Ishikawa (cell line): ENCODE measurements at regions not wholly inside any gene's neighbourhood (a gene's known extent, or its start where the extent isn't known, plus 50 kb on each side); places are given as distances from the start of the nearest gene placed in this dataset.

Source experiments
- CEBPB ChIP-seq: IDR thresholded peaks from 2 replicates; pipeline ENCODE4 v1.6.1; 2012
- CREB1 ChIP-seq: IDR thresholded peaks from 2 replicates; pipeline ENCODE4 v1.6.1; 2012; ENCODE audit warnings: low read depth
- EGR1 ChIP-seq: IDR thresholded peaks from 2 replicates; pipeline ENCODE4 v1.6.1; 2012
- EP300 ChIP-seq: IDR thresholded peaks from 2 replicates; pipeline ENCODE4 v1.6.1; 2012; ENCODE audit warnings: borderline replicate concordance
- FOXM1 ChIP-seq: IDR thresholded peaks from 2 replicates; pipeline ENCODE4 v1.6.1; 2012; ENCODE audit warnings: low read depth, borderline replicate concordance
- MAX ChIP-seq: IDR thresholded peaks from 2 replicates; pipeline ENCODE4 v1.6.1; 2012
- NFIC ChIP-seq: IDR thresholded peaks from 2 replicates; pipeline ENCODE4 v1.6.1; 2012
- RAD21 ChIP-seq: IDR thresholded peaks from 2 replicates; pipeline ENCODE4 v1.6.1; 2012; ENCODE audit warnings: low read depth
- REST ChIP-seq: IDR thresholded peaks from 2 replicates; pipeline ENCODE4 v1.6.1; 2012; ENCODE audit warnings: low read depth, mild to moderate bottlenecking
- TAF1 ChIP-seq: IDR thresholded peaks from 2 replicates; pipeline ENCODE4 v1.6.1; 2012; ENCODE audit warnings: low read depth, mild to moderate bottlenecking
- TCF12 ChIP-seq: IDR thresholded peaks from 2 replicates; pipeline ENCODE4 v1.6.1; 2012; ENCODE audit warnings: low read depth
- TEAD4 ChIP-seq: IDR thresholded peaks from 2 replicates; pipeline ENCODE4 v1.6.1; 2012
- USF1 ChIP-seq: IDR thresholded peaks from 2 replicates; pipeline ENCODE4 v1.6.1; 2012
- YY1 ChIP-seq: IDR thresholded peaks from 2 replicates; pipeline ENCODE4 v1.6.1; 2012; ENCODE audit warnings: low read depth
- ZBTB7A ChIP-seq: IDR thresholded peaks from 2 replicates; pipeline ENCODE4 v1.6.1; 2012; ENCODE audit warnings: low read depth

GRCh38 chr15:95761501-95762165 is 568.9 kb upstream of the NR2F2 start:
- no peak for TF ChIP-seq YY1
- no peak for TF ChIP-seq FOXM1
- no peak for TF ChIP-seq CREB1
- no peak for TF ChIP-seq ZBTB7A
- TF ChIP-seq USF1, result no peak
- no peak for TF ChIP-seq REST
- TF ChIP-seq NFIC, result no peak
- no peak for TF ChIP-seq EGR1
- TF ChIP-seq TAF1, result no peak
- TF ChIP-seq TCF12, result no peak
- TF ChIP-seq CEBPB, result no peak
- TF ChIP-seq RAD21, result no peak

- no peak for TF ChIP-seq NFIC
- no peak for TF ChIP-seq EP300
Measured at GRCh38 chr15:95763426-95763825, 567.1 kb upstream of the NR2F2 start.

GRCh38 chr15:95765161-95765560 is 565.3 kb upstream of the NR2F2 start:
- no peak for TF ChIP-seq TCF12
- TF ChIP-seq REST, result no peak
- TF ChIP-seq EGR1, result no peak
- TF ChIP-seq TAF1, result no peak
- TF ChIP-seq FOXM1, result no peak
- no peak for TF ChIP-seq CREB1
- no peak for TF ChIP-seq NFIC
- TF ChIP-seq RAD21, result no peak
- no peak for TF ChIP-seq USF1
- no peak for TF ChIP-seq MAX
- TF ChIP-seq CEBPB, result no peak
- no peak for TF ChIP-seq ZBTB7A

GRCh38 chr15:95770196-95770595 is 560.3 kb upstream of the NR2F2 start:
- TF ChIP-seq FOXM1 (no peak), RAD21 (no peak), TEAD4 (no peak), EGR1 (no peak), YY1 (no peak), NFIC (no peak), MAX (no peak)

- TF ChIP-seq REST (no peak), TCF12 (no peak), USF1 (no peak), CEBPB (no peak), ZBTB7A (no peak), CREB1 (no peak), MAX (no peak), FOXM1 (no peak), RAD21 (no peak), EGR1 (no peak), TAF1 (no peak), TEAD4 (no peak), EP300 (no peak), NFIC (no peak), YY1 (no peak)
Measured at GRCh38 chr15:95772982-95773381, 557.5 kb upstream of the NR2F2 start.
